GM23248 (cell line): ENCODE measurements at regions not wholly inside any gene's neighbourhood (a gene's known extent, or its start where the extent isn't known, plus 50 kb on each side); places are given as distances from the start of the nearest gene placed in this dataset.

ENCODE experiments used
- EZH2 ChIP-seq: fragments of 200-600 bp; sonication (generic); IDR thresholded peaks from 2 replicates; pipeline ENCODE4 v1.6.1; 2018; ENCODE audit warnings: antibody characterized with exemption, mild to moderate bottlenecking; ENCODE audit not compliant: insufficient read depth, poor library complexity, severe bottlenecking
- EZH2phosphoT487 ChIP-seq: fragments of 200-600 bp; sonication (generic); IDR thresholded peaks from 2 replicates; pipeline ENCODE4 v1.6.1; 2018; ENCODE audit warnings: antibody characterized with exemption, moderate library complexity, mild to moderate bottlenecking, low read depth; ENCODE audit not compliant: insufficient read depth

DNA sequence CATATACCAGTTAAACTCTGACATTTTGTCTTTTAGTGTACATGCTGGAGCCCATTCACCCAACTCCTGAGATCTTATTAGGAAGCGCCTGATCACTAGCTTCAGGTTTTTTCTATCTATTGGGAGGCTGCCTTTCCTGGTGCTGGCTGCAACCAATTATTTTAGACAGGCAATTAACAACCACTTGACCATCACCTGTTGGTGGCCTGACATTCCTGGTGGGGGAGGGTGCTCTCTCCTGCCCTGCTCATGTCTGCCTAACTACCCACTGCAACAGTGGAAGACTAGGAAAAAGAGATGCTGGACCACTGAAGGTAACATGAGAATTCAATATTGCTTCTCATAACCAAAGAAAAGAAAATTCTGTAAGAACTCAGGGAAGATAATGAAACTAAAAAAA lies 190.3 kb upstream of the GRM3 start:
- TF ChIP-seq EZH2 (no peak), EZH2phosphoT487 (no peak)
